Esophagus muscularis mucosa (tissue), 4 donors: ENCODE measurements at regions not wholly inside any gene's neighbourhood (a gene's known extent, or its start where the extent isn't known, plus 50 kb on each side); places are given as distances from the start of the nearest gene placed in this dataset.

ENCODE experiments used
- CTCF ChIP-seq, 3 experiments: fragments of 200-600 bp in 2 of 3; fragments of 450-650 bp in 1 of 3; sonication (generic) in 2 of 3; IDR thresholded peaks; one replicate each; pipeline ENCODE4 v1.5.1; 2017 to 2019; ENCODE audit warnings: antibody characterized with exemption in 3 of 3, mild to moderate bottlenecking in 2 of 3, moderate library complexity in 1 of 3
- EP300 ChIP-seq: sonication (generic); formaldehyde crosslinking; IDR thresholded peaks from one replicate; pipeline ENCODE4 v1.6.1; 2017; ENCODE audit warnings: antibody characterized with exemption
- POLR2A ChIP-seq: fragments of 450-650 bp; IDR thresholded peaks from one replicate; pipeline ENCODE4 v1.6.1; 2017; ENCODE audit warnings: antibody characterized with exemption, moderate library complexity, mild to moderate bottlenecking, low read depth
- POLR2AphosphoS5 ChIP-seq, 2 donors: sonication (generic); formaldehyde crosslinking; IDR thresholded peaks; one replicate each; pipeline ENCODE4 v1.6.1; 2017; ENCODE audit warnings: antibody characterized with exemption in 2 of 2

- TF ChIP-seq CTCF (IDR thresholded peaks at IDR 0.05) (no peak), POLR2AphosphoS5 (IDR thresholded peaks at IDR 0.05) (no peak), EP300 (no peak), POLR2A (no peak)
Measured at GRCh38 chr13:84923831-84924230, 875.4 kb downstream of the SLITRK6 start.
